GM19467 (cell line): ENCODE measurements at regions not wholly inside any gene's neighbourhood (a gene's known extent, or its start where the extent isn't known, plus 50 kb on each side); places are given as distances from the start of the nearest gene placed in this dataset.
"Not testable (repeated sequence)": the region's sequence is repeated elsewhere in the genome, so short reads cannot be mapped to it uniquely, and the experiment has no call there.

Experiments
- ATAC-seq: cut with Tn5 transposase; IDR thresholded peaks from one replicate; pipeline ENCODE4 v1.9.1; 2021; ENCODE audit warnings: mild to moderate bottlenecking, moderate library complexity; ENCODE audit not compliant: unreplicated experiment

- ATAC-seq: no peak
Measured at GRCh38 chr1:82145656-82146055, 344.9 kb downstream of the ADGRL2 start.

GRCh38 chr1:82143108-82143833, 342.5 kb downstream of the ADGRL2 start:
- ATAC-seq: no peak

GRCh38 chr1:82141390-82141789, 340.7 kb downstream of the ADGRL2 start:
- no peak for ATAC-seq

- no peak for ATAC-seq
Measured at GRCh38 chr1:82139751-82140468, 339.2 kb downstream of the ADGRL2 start.

- not testable (repeated sequence) for ATAC-seq
Measured at GRCh38 chr1:82136351-82136750, 335.6 kb downstream of the ADGRL2 start.

GRCh38 chr1:82125866-82126265, 325.1 kb downstream of the ADGRL2 start:
- ATAC-seq: no peak

GRCh38 chr1:82125119-82125518, 324.4 kb downstream of the ADGRL2 start:
- no peak for ATAC-seq

- no peak for ATAC-seq
Measured at GRCh38 chr1:82121421-82121820, 320.7 kb downstream of the ADGRL2 start.

GRCh38 chr1:82116105-82116504, 315.4 kb downstream of the ADGRL2 start:
- no peak for ATAC-seq

GRCh38 chr1:82114887-82115286, 314.2 kb downstream of the ADGRL2 start:
- ATAC-seq: no peak

GRCh38 chr1:82110366-82111254, 309.9 kb downstream of the ADGRL2 start:
- no peak for ATAC-seq

- ATAC-seq: peak; percentile 73
Measured at GRCh38 chr1:82108843-82109242, 308.1 kb downstream of the ADGRL2 start.

- no peak for ATAC-seq
Measured at GRCh38 chr1:82106672-82107071, 305.9 kb downstream of the ADGRL2 start.

- no peak for ATAC-seq
Measured at GRCh38 chr1:82099170-82099569, 298.4 kb downstream of the ADGRL2 start.

GRCh38 chr1:82094136-82094535, 293.4 kb downstream of the ADGRL2 start:
- ATAC-seq: no peak

- no peak for ATAC-seq
Measured at GRCh38 chr1:82091729-82092128, 291.0 kb downstream of the ADGRL2 start.

GRCh38 chr1:82091265-82091664, 290.5 kb downstream of the ADGRL2 start:
- no peak for ATAC-seq

- ATAC-seq: no peak
Measured at GRCh38 chr1:82090104-82090503, 289.4 kb downstream of the ADGRL2 start.

- ATAC-seq: no peak
Measured at GRCh38 chr1:82086739-82087138, 286.0 kb downstream of the ADGRL2 start.

- ATAC-seq: no peak
Measured at GRCh38 chr1:82079607-82080006, 278.9 kb downstream of the ADGRL2 start.

GRCh38 chr1:82073659-82074058, 272.9 kb downstream of the ADGRL2 start:
- ATAC-seq: no peak
